ENCODE measurements at regions not wholly inside any gene's neighbourhood (a gene's known extent, or its start where the extent isn't known, plus 50 kb on each side); places are given as distances from the start of the nearest gene placed in this dataset.

DNA sequence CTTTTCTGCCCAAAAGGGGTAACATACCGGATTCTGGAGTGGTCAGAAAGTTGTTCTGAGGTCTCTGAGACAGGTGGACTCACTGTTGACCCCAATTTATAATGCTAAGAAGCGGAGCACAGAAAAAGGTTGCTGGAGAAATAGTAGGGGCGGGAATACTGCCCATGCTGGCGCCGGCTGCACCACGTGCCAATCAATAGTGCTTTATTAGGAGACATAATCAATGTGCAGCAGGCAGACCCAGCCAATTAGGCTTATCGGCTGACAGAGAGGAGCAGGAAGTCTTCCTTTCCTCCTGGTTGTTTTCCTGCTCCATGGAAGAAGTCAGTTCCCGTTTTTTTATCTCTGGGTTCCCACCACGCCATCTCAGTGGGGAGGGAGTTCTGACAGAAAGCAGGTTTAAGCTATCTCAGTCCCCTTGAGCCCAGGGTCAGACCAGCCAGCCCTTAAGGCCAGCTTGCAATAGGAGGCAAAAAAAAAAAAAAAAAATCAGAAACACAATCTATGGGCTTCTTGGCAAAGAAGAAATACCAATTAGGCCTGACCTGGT, 68.2 kb upstream of the IRX6 start:
- TF ChIP-seq, protein P1, sequence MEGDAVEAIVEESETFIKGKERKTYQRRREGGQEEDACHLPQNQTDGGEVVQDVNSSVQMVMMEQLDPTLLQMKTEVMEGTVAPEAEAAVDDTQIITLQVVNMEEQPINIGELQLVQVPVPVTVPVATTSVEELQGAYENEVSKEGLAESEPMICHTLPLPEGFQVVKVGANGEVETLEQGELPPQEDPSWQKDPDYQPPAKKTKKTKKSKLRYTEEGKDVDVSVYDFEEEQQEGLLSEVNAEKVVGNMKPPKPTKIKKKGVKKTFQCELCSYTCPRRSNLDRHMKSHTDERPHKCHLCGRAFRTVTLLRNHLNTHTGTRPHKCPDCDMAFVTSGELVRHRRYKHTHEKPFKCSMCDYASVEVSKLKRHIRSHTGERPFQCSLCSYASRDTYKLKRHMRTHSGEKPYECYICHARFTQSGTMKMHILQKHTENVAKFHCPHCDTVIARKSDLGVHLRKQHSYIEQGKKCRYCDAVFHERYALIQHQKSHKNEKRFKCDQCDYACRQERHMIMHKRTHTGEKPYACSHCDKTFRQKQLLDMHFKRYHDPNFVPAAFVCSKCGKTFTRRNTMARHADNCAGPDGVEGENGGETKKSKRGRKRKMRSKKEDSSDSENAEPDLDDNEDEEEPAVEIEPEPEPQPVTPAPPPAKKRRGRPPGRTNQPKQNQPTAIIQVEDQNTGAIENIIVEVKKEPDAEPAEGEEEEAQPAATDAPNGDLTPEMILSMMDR (IDR thresholded peaks at IDR 0.05) = no peak
- TF ChIP-seq, protein P2, sequence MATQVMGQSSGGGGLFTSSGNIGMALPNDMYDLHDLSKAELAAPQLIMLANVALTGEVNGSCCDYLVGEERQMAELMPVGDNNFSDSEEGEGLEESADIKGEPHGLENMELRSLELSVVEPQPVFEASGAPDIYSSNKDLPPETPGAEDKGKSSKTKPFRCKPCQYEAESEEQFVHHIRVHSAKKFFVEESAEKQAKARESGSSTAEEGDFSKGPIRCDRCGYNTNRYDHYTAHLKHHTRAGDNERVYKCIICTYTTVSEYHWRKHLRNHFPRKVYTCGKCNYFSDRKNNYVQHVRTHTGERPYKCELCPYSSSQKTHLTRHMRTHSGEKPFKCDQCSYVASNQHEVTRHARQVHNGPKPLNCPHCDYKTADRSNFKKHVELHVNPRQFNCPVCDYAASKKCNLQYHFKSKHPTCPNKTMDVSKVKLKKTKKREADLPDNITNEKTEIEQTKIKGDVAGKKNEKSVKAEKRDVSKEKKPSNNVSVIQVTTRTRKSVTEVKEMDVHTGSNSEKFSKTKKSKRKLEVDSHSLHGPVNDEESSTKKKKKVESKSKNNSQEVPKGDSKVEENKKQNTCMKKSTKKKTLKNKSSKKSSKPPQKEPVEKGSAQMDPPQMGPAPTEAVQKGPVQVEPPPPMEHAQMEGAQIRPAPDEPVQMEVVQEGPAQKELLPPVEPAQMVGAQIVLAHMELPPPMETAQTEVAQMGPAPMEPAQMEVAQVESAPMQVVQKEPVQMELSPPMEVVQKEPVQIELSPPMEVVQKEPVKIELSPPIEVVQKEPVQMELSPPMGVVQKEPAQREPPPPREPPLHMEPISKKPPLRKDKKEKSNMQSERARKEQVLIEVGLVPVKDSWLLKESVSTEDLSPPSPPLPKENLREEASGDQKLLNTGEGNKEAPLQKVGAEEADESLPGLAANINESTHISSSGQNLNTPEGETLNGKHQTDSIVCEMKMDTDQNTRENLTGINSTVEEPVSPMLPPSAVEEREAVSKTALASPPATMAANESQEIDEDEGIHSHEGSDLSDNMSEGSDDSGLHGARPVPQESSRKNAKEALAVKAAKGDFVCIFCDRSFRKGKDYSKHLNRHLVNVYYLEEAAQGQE (IDR thresholded peaks at IDR 0.05; ENCODE audit: insufficient read depth in 1 of 2, low read depth in 2 of 2, low read length in 1 of 2) = no peak
- no peak for TF ChIP-seq POLR2AphosphoS5 (IDR thresholded peaks at IDR 0.05; ENCODE audit: low read depth, low read length)
- TF ChIP-seq TCF7L2 (IDR thresholded peaks at IDR 0.05; ENCODE audit: low read depth, low read length) = no peak

Data from Panc1 (cell line).